ENCODE measurements at regions not wholly inside any gene's neighbourhood (a gene's known extent, or its start where the extent isn't known, plus 50 kb on each side); places are given as distances from the start of the nearest gene placed in this dataset.
"Not testable (repeated sequence)": the region's sequence is repeated elsewhere in the genome, so short reads cannot be mapped to it uniquely, and the experiment has no call there.

GRCh38 chr16:15307184-15307583, 70.9 kb downstream of the NPIPA5 start:
- not testable (repeated sequence) for DNase-seq (ENCODE audit: low spot score); ATAC-seq (ENCODE audit: low FRiP score)

GRCh38 chr16:15305889-15306288, 72.2 kb downstream of the NPIPA5 start:
- not testable (repeated sequence) for ATAC-seq (ENCODE audit: low FRiP score); DNase-seq (ENCODE audit: low spot score)

- not testable (repeated sequence) for DNase-seq (ENCODE audit: low spot score); ATAC-seq (ENCODE audit: low FRiP score)
These were observed 74.3 kb downstream of the NPIPA5 start for GRCh38 chr16:15303667-15304324.

- DNase-seq (ENCODE audit: low spot score); ATAC-seq (ENCODE audit: low FRiP score): not testable (repeated sequence)
These were observed 81.0 kb downstream of the NPIPA5 start for GRCh38 chr16:15297104-15297503.

- not testable (repeated sequence) for DNase-seq (ENCODE audit: low spot score); ATAC-seq (ENCODE audit: low FRiP score)
These were observed 103.3 kb downstream of the NPIPA5 start for GRCh38 chr16:15274796-15275195.

- not testable (repeated sequence) for DNase-seq (ENCODE audit: low spot score); ATAC-seq (ENCODE audit: low FRiP score)
These were observed 104.1 kb downstream of the NPIPA5 start for GRCh38 chr16:15273964-15274363.

GRCh38 chr16:15266941-15267340, 111.2 kb downstream of the NPIPA5 start:
- DNase-seq (ENCODE audit: low spot score); ATAC-seq (ENCODE audit: low FRiP score): not testable (repeated sequence)

GRCh38 chr16:15262212-15262611, 115.9 kb downstream of the NPIPA5 start:
- ATAC-seq (ENCODE audit: low FRiP score); DNase-seq (ENCODE audit: low spot score): not testable (repeated sequence)

GRCh38 chr16:15247971-15248370, 130.1 kb downstream of the NPIPA5 start:
- not testable (repeated sequence) for ATAC-seq (ENCODE audit: low FRiP score); DNase-seq (ENCODE audit: low spot score)

- not testable (repeated sequence) for DNase-seq (ENCODE audit: low spot score); ATAC-seq (ENCODE audit: low FRiP score)
These were observed 141.3 kb downstream of the NPIPA5 start for GRCh38 chr16:15236674-15237323.

- not testable (repeated sequence) for DNase-seq (ENCODE audit: low spot score); ATAC-seq (ENCODE audit: low FRiP score)
These were observed 141.1 kb upstream of the RRN3 start for GRCh38 chr16:15235140-15235539.

GRCh38 chr16:15234702-15235101, 140.6 kb upstream of the RRN3 start:
- not testable (repeated sequence) for ATAC-seq (ENCODE audit: low FRiP score); DNase-seq (ENCODE audit: low spot score)

GRCh38 chr16:15230432-15230831, 136.4 kb upstream of the RRN3 start:
- not testable (repeated sequence) for DNase-seq (ENCODE audit: low spot score); ATAC-seq (ENCODE audit: low FRiP score)

- not testable (repeated sequence) for ATAC-seq (ENCODE audit: low FRiP score); DNase-seq (ENCODE audit: low spot score)
These were observed 135.6 kb upstream of the RRN3 start for GRCh38 chr16:15229661-15230060.

- DNase-seq (ENCODE audit: low spot score); ATAC-seq (ENCODE audit: low FRiP score): not testable (repeated sequence)
These were observed 130.6 kb upstream of the RRN3 start for GRCh38 chr16:15224651-15225050.

- not testable (repeated sequence) for ATAC-seq (ENCODE audit: low FRiP score); DNase-seq (ENCODE audit: low spot score)
These were observed 129.3 kb upstream of the RRN3 start for GRCh38 chr16:15223398-15223797.

GRCh38 chr16:15219679-15220615, 125.9 kb upstream of the RRN3 start:
- DNase-seq (ENCODE audit: low spot score); ATAC-seq (ENCODE audit: low FRiP score): not testable (repeated sequence)

GRCh38 chr16:15218856-15219500, 124.9 kb upstream of the RRN3 start:
- DNase-seq (ENCODE audit: low spot score): not testable (repeated sequence)

More at GRCh38 chr16:15218856-15219500, 124.9 kb upstream of the RRN3 start:
- not testable (repeated sequence) for ATAC-seq (ENCODE audit: low FRiP score)
